ENCODE measurements at regions not wholly inside any gene's neighbourhood (a gene's known extent, or its start where the extent isn't known, plus 50 kb on each side); places are given as distances from the start of the nearest gene placed in this dataset.

GRCh38 chr6:135780326-135780725, 71.2 kb upstream of the PDE7B start (continued):
- TF ChIP-seq KDM4A (IDR thresholded peaks at IDR 0.05; ENCODE audit: low read depth, low read length, severe bottlenecking): no peak
- TF ChIP-seq EGR1 (IDR thresholded peaks at IDR 0.05; ENCODE audit: borderline replicate concordance, low read depth, low read length): no peak
- TF ChIP-seq SIX5 (IDR thresholded peaks at IDR 0.05; ENCODE audit: low read depth, low read length): no peak
